Endothelial cell of umbilical vein (primary cell): ENCODE measurements at regions not wholly inside any gene's neighbourhood (a gene's known extent, or its start where the extent isn't known, plus 50 kb on each side); places are given as distances from the start of the nearest gene placed in this dataset.

Source experiments
- BruUV-seq: library from RNA; stranded (reverse); fragments of 400-500 nt; replicated peaks from 2 replicates; lab custom pipeline; 2021; lab: Mats Ljungman, UMichigan
- CTCF ChIA-PET: fragments of 300-600, 350-600 bp; sonication (Branson Sonifier 250); formaldehyde crosslinking; loops from one replicate; lab custom pipeline; 2021; ENCODE audit warnings: antibody characterized with exemption, inconsistent platforms; lab: Charles Lee
- POLR2A ChIA-PET: fragments of 300-600, 350-600 bp; sonication (Branson Sonifier 250); formaldehyde crosslinking; loops from one replicate; lab custom pipeline; 2021; ENCODE audit warnings: antibody characterized with exemption, inconsistent platforms; lab: Charles Lee
- DNase-seq: peaks from one replicate; pipeline ENCODE4 v3.0.0-alpha.2; 2011; ENCODE audit warnings: low read depth, low spot score
- FAIRE-seq: peaks from 2 replicates; lab custom pipeline; 2011; peaks lifted over from hg19 to GRCh38; lab: Jason Lieb, UNC
- H2AFZ ChIP-seq: 2 replicates; pipeline ENCODE4 v1.6.0; 2012; ENCODE audit warnings: low read depth, low read length, control low read depth, inconsistent platforms
- H3K27ac ChIP-seq: 2 replicates; pipeline ENCODE4 v1.5.1; 2011; ENCODE audit warnings: low read depth, mild to moderate bottlenecking, control low read depth, low read length, moderate library complexity; ENCODE audit not compliant: insufficient read depth
- H3K27me3 ChIP-seq, 2 experiments: 2 replicates each; pipeline versions ENCODE4 v1.6.0 to v1.6.1; 2011; ENCODE audit warnings: low read length in 2 of 2, mixed read lengths in 1 of 2; ENCODE audit not compliant: control insufficient read depth in 2 of 2, insufficient read depth in 2 of 2
- H3K36me3 ChIP-seq, 2 experiments: 2 replicates in 1 of 2; 3 replicates in 1 of 2; pipeline ENCODE4 v1.5.1; 2011; ENCODE audit warnings: low read length in 2 of 2, mild to moderate bottlenecking in 1 of 2, moderate library complexity in 1 of 2; ENCODE audit not compliant: control insufficient read depth in 2 of 2, insufficient read depth in 2 of 2; ENCODE audit errors: extremely low read depth in 1 of 2
- H3K4me1 ChIP-seq: 3 replicates; pipeline ENCODE4 v1.5.1; 2011; ENCODE audit warnings: mild to moderate bottlenecking, low read length; ENCODE audit not compliant: control insufficient read depth, insufficient read depth; ENCODE audit errors: extremely low read depth
- H3K4me2 ChIP-seq: 2 replicates; pipeline ENCODE4 v1.6.1; 2011; ENCODE audit warnings: low read length, control low read depth, mixed read lengths; ENCODE audit not compliant: insufficient read depth
- H3K4me3 ChIP-seq, 3 experiments: fragments of 200-600 bp in 1 of 3; sonication (generic), shearing (Covaris generic) in 1 of 3; replicated peaks in 1 of 3; 2 replicates each; pipeline ENCODE4 v1.5.1; 2011 to 2016; ENCODE audit warnings: control low read depth in 3 of 3, low read length in 3 of 3, mild to moderate bottlenecking in 2 of 3, inconsistent platforms in 1 of 3, low read depth in 1 of 3, moderate library complexity in 1 of 3; ENCODE audit not compliant: insufficient read depth in 1 of 3
- H3K79me2 ChIP-seq: 2 replicates; pipeline ENCODE4 v1.6.0; 2012; ENCODE audit warnings: low read length, inconsistent platforms; ENCODE audit not compliant: control insufficient read depth, insufficient read depth
- H3K9ac ChIP-seq: replicated peaks from 2 replicates; pipeline ENCODE3; 2011; ENCODE audit warnings: low read length, control low read depth; ENCODE audit not compliant: insufficient read depth; ENCODE audit errors: extremely low read depth
- H3K9me1 ChIP-seq: replicated peaks from 3 replicates; pipeline ENCODE4 v1.6.0; 2011; ENCODE audit warnings: mild to moderate bottlenecking, low read length; ENCODE audit not compliant: control insufficient read depth, insufficient read depth; ENCODE audit errors: extremely low read depth
- H3K9me3 ChIP-seq: replicated peaks from 2 replicates; pipeline ENCODE4 v1.5.1; 2012; ENCODE audit warnings: low read length, inconsistent platforms; ENCODE audit not compliant: control insufficient read depth, insufficient read depth
- H4K20me1 ChIP-seq: replicated peaks from 2 replicates; pipeline ENCODE3; 2011; ENCODE audit warnings: mild to moderate bottlenecking, low read length; ENCODE audit not compliant: control insufficient read depth, insufficient read depth; ENCODE audit errors: extremely low read depth
- GATA2 ChIP-seq: IDR thresholded peaks from 2 replicates; pipeline ENCODE4 v1.7.0; 2011; ENCODE audit warnings: low read depth, mild to moderate bottlenecking, moderate library complexity, mixed read lengths, low read length; ENCODE audit not compliant: insufficient read length, insufficient read depth
- MYC ChIP-seq: IDR thresholded peaks from one replicate; pipeline ENCODE4 v1.6.1; 2011; ENCODE audit warnings: mild to moderate bottlenecking, low read depth, low read length
- dilution Hi-C: fragments of 300-500 bp; cut with MboI; formaldehyde crosslinking; loops from one replicate; pipeline ENCODE4 v1.15.0; 2019; ENCODE audit warnings: low sequenced_read_pairs; ENCODE audit not compliant: extremely low pct_ligation_motif_present
- intact Hi-C: fragments of 100-400 bp; cut with micrococcal nuclease; formaldehyde crosslinking; loops from one replicate; pipeline ENCODE4 v1.10.0; 2022

GRCh38 chr22:48331266-48331665 is 1496.4 kb downstream of the BRD1 start:
- Histone ChIP-seq H3K36me3 (no peaks in the 10 kb centered on the region), H3K4me1 (no peaks in the 10 kb centered on the region), H3K79me2 (no peaks in the 10 kb centered on the region), H3K4me2 (no peak overlapping the region), H3K27ac (no peak overlapping the region), H3K9me1 (no peaks in the 10 kb centered on the region), H3K9ac (no peak overlapping the region), H3K27me3 (no peaks in the 10 kb centered on the region), H2AFZ (no peak overlapping the region), H3K4me3 (no peak overlapping the region), H4K20me1 (no peaks in the 10 kb centered on the region), H3K9me3 (peaks cover 8% of the 10 kb centered on the region)
- dilution Hi-C loops (no loop called here), intact Hi-C loops (no loop called here)
- BruUV-seq = no TSS peak
- TF ChIP-seq GATA2 = no peak
- FAIRE-seq (no peak), DNase-seq (no peak)
- ChIA-PET CTCF (no interaction called here), POLR2A (no interaction called here)

- POLR2A ChIA-PET = no interaction called here
- FAIRE-seq (no peak), DNase-seq (no peak)
- H3K79me2 ChIP-seq = no peaks in the 10 kb centered on the region
- no peak overlapping the region for H3K27ac ChIP-seq
- intact Hi-C loops = no loop called here
- no peak overlapping the region for H2AFZ ChIP-seq
- dilution Hi-C loops = no loop called here
- H3K9me3 ChIP-seq = peaks cover 6% of the 10 kb centered on the region
- no peak for TF ChIP-seq MYC
- CTCF ChIA-PET = no interaction called here
- H3K9ac ChIP-seq = no peak overlapping the region
- no peak overlapping the region for H3K4me3 ChIP-seq
- H3K27me3 ChIP-seq = no peaks in the 10 kb centered on the region
- no peaks in the 10 kb centered on the region for H3K9me1 ChIP-seq
- no peaks in the 10 kb centered on the region for H3K4me1 ChIP-seq
- no peaks in the 10 kb centered on the region for H4K20me1 ChIP-seq
- BruUV-seq = no TSS peak
- H3K4me2 ChIP-seq = no peak overlapping the region
- no peaks in the 10 kb centered on the region for H3K36me3 ChIP-seq
Measured at GRCh38 chr22:48327721-48328120, 1500.0 kb downstream of the BRD1 start.
